ENCODE measurements at regions not wholly inside any gene's neighbourhood (a gene's known extent, or its start where the extent isn't known, plus 50 kb on each side); places are given as distances from the start of the nearest gene placed in this dataset.

- Mint-ChIP-seq H3K36me3 (no peaks in the 10 kb centered on the region), H3K27ac (no peak overlapping the region), H3K27me3 (ENCODE audit: low read depth in 3 of 3) (no peaks in the 10 kb centered on the region), H3K4me1 (no peaks in the 10 kb centered on the region), H3K4me3 (no peak overlapping the region), H3K9me3 (peaks cover 3 to 8% (median 7%) of the 10 kb centered on the region in 7 donors)
- H3K4me1 ChIP-seq (ENCODE audit: control insufficient read depth in 1 of 2, insufficient read depth in 2 of 2, low read length in 2 of 2) = no peaks in the 10 kb centered on the region
- no peaks in the 10 kb centered on the region for H3K27me3 ChIP-seq (ENCODE audit: control insufficient read depth in 2 of 2, insufficient read depth in 2 of 2, low read length in 2 of 2)
- no peaks in the 10 kb centered on the region for H3K79me2 ChIP-seq (ENCODE audit: insufficient read depth, low read length)
- H2AFZ ChIP-seq (ENCODE audit: insufficient read depth, low read depth, low read length, poor library complexity, severe bottlenecking) = no peak overlapping the region
- intact Hi-C loops (cut with micrococcal nuclease) = no loop called here
- WGBS (ENCODE audit: insufficient coverage) = 92% methylated on average over 2 of the region's 2 CpGs
- no peak overlapping the region for H3K4me2 ChIP-seq (replicated peaks; ENCODE audit: extremely low read depth, low read length, poor library complexity, severe bottlenecking)
- TF ChIP-seq CTCF (IDR thresholded peaks at IDR 0.05) = no peak
- H3K9me3 ChIP-seq (replicated peaks in 1 of 2; ENCODE audit: control insufficient read depth in 1 of 2, insufficient read depth in 1 of 2, low read length in 2 of 2) = peaks cover 0 to 9% of the 10 kb centered on the region in 2 donors
- no peak overlapping the region for H3K9ac ChIP-seq (ENCODE audit: insufficient read depth, low read length, poor library complexity, severe bottlenecking)
- no peak overlapping the region for H3K27ac ChIP-seq (ENCODE audit: low read depth in 1 of 2, low read length in 2 of 2)
- DNase-seq = no peak
- no peaks in the 10 kb centered on the region for H3K36me3 ChIP-seq (replicated peaks in 1 of 2; ENCODE audit: control insufficient read depth in 1 of 2, insufficient read depth in 2 of 2, low read length in 2 of 2)
- H3K4me3 ChIP-seq (replicated peaks in 1 of 3; ENCODE audit: low read depth in 2 of 3, low read length in 3 of 3) = no peak overlapping the region
- H4K20me1 ChIP-seq (ENCODE audit: insufficient read depth, low read length) = no peaks in the 10 kb centered on the region
Measured at GRCh38 chr18:56060967-56061541, 473.1 kb upstream of the TCF4 start.

DNA sequence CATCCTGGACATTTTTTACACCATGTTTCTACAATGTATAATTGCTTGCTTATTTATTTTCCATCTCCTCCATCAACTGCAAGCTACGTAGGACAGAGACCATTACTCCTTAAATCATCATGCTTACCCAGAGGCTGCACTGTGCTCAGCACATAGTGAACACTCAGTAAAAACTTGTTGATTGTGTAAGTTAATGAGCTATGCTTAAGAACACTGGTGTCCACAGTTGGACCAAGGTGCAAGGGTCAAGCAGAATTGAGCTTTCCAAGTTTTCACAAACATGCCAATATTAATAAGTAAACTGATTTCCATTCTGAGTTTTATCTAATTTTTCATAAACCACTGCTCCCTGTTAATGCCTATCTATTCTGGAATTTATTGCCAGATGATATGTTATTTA lies 464.2 kb upstream of the TCF4 start:
- no peak overlapping the region for H2AFZ ChIP-seq (ENCODE audit: insufficient read depth, low read depth, low read length, poor library complexity, severe bottlenecking)
- H3K27ac Mint-ChIP-seq = no peak overlapping the region
- peaks cover 0 to 2% (median 2%) of the 10 kb centered on the region in 3 donors for H3K27me3 Mint-ChIP-seq (ENCODE audit: low read depth in 3 of 3)
- no peaks in the 10 kb centered on the region for H3K79me2 ChIP-seq (ENCODE audit: insufficient read depth, low read length)
- no peaks in the 10 kb centered on the region for H3K36me3 ChIP-seq (replicated peaks in 1 of 2; ENCODE audit: control insufficient read depth in 1 of 2, insufficient read depth in 2 of 2, low read length in 2 of 2)
- no peak overlapping the region for H3K4me2 ChIP-seq (replicated peaks; ENCODE audit: extremely low read depth, low read length, poor library complexity, severe bottlenecking)
- no peaks in the 10 kb centered on the region for H3K4me1 Mint-ChIP-seq
- H3K9ac ChIP-seq (ENCODE audit: insufficient read depth, low read length, poor library complexity, severe bottlenecking) = no peak overlapping the region
- H3K4me3 Mint-ChIP-seq = no peak overlapping the region
- no peak for DNase-seq
- H3K9me3 ChIP-seq (replicated peaks in 1 of 2; ENCODE audit: control insufficient read depth in 1 of 2, insufficient read depth in 1 of 2, low read length in 2 of 2) = peaks cover 6 to 12% of the 10 kb centered on the region in 2 donors
- no peaks in the 10 kb centered on the region for H3K27me3 ChIP-seq (ENCODE audit: control insufficient read depth in 2 of 2, insufficient read depth in 2 of 2, low read length in 2 of 2)
- intact Hi-C loops (cut with micrococcal nuclease) = no loop called here
- no peaks in the 10 kb centered on the region for H3K4me1 ChIP-seq (ENCODE audit: control insufficient read depth in 1 of 2, insufficient read depth in 2 of 2, low read length in 2 of 2)
- H4K20me1 ChIP-seq (ENCODE audit: insufficient read depth, low read length) = no peaks in the 10 kb centered on the region
- no peak for TF ChIP-seq CTCF (IDR thresholded peaks at IDR 0.05)
- H3K9me3 Mint-ChIP-seq = peaks cover 9 to 20% (median 13%) of the 10 kb centered on the region in 7 donors
- H3K27ac ChIP-seq (ENCODE audit: low read depth in 1 of 2, low read length in 2 of 2) = no peak overlapping the region
- no peaks in the 10 kb centered on the region for H3K36me3 Mint-ChIP-seq
- H3K4me3 ChIP-seq (replicated peaks in 1 of 3; ENCODE audit: low read depth in 2 of 3, low read length in 3 of 3) = no peak overlapping the region
- no CpG with 5 or more reads among the region's 1 CpG for WGBS (ENCODE audit: insufficient coverage)
